NK-92 treated with Interleukin-12 subunit alpha and Interleukin-12 subunit beta, amount 100 ng/mL, for 24 hours (cell line): ENCODE measurements at regions not wholly inside any gene's neighbourhood (a gene's known extent, or its start where the extent isn't known, plus 50 kb on each side); places are given as distances from the start of the nearest gene placed in this dataset.

Source experiments
- DNase-seq: peaks from one replicate; lab custom pipeline; 2025; lab: John Stamatoyannopoulos, UW

GRCh38 chr13:33891196-33891742 lies 73.3 kb downstream of the RFC3 start:
- DNase-seq: no peak

GRCh38 chr13:33893559-33893958 lies 75.6 kb downstream of the RFC3 start:
- DNase-seq: no peak

GRCh38 chr13:33904431-33904830 lies 86.5 kb downstream of the RFC3 start:
- DNase-seq: no peak

GRCh38 chr13:33908116-33908515 lies 90.2 kb downstream of the RFC3 start:
- DNase-seq: no peak

- no peak for DNase-seq
Observed at GRCh38 chr13:33910255-33910654, 92.3 kb downstream of the RFC3 start.

- DNase-seq: no peak
Observed at GRCh38 chr13:33911521-33911920, 93.6 kb downstream of the RFC3 start.

GRCh38 chr13:33913829-33914228 lies 95.9 kb downstream of the RFC3 start:
- no peak for DNase-seq

GRCh38 chr13:33917190-33917589 lies 99.2 kb downstream of the RFC3 start:
- DNase-seq: no peak

GRCh38 chr13:33918199-33918932 lies 100.4 kb downstream of the RFC3 start:
- peak; percentile 54 for DNase-seq

- DNase-seq: no peak
Observed at GRCh38 chr13:33919120-33919519, 101.2 kb downstream of the RFC3 start.

- no peak for DNase-seq
Observed at GRCh38 chr13:33925563-33925962, 107.6 kb downstream of the RFC3 start.

GRCh38 chr13:33927315-33927714 lies 109.4 kb downstream of the RFC3 start:
- no peak for DNase-seq

GRCh38 chr13:33931397-33932311 lies 113.7 kb downstream of the RFC3 start:
- no peak for DNase-seq

GRCh38 chr13:33932769-33933406 lies 114.9 kb downstream of the RFC3 start:
- DNase-seq: no peak

GRCh38 chr13:33933810-33934209 lies 115.9 kb downstream of the RFC3 start:
- DNase-seq: no peak

GRCh38 chr13:33934343-33934742 lies 116.4 kb downstream of the RFC3 start:
- DNase-seq: no peak

GRCh38 chr13:33934951-33935371 lies 117.0 kb downstream of the RFC3 start:
- DNase-seq: no peak

- no peak for DNase-seq
Observed at GRCh38 chr13:33935969-33936368, 118.0 kb downstream of the RFC3 start.

GRCh38 chr13:33937373-33938098 lies 119.6 kb downstream of the RFC3 start:
- no peak for DNase-seq

- no peak for DNase-seq
Observed at GRCh38 chr13:33940256-33940655, 122.3 kb downstream of the RFC3 start.

- no peak for DNase-seq
Observed at GRCh38 chr13:33940898-33941297, 122.9 kb downstream of the RFC3 start.

GRCh38 chr13:33945477-33945876 lies 127.5 kb downstream of the RFC3 start:
- DNase-seq: no peak
